ENCODE measurements at regions not wholly inside any gene's neighbourhood (a gene's known extent, or its start where the extent isn't known, plus 50 kb on each side); places are given as distances from the start of the nearest gene placed in this dataset.

DNA sequence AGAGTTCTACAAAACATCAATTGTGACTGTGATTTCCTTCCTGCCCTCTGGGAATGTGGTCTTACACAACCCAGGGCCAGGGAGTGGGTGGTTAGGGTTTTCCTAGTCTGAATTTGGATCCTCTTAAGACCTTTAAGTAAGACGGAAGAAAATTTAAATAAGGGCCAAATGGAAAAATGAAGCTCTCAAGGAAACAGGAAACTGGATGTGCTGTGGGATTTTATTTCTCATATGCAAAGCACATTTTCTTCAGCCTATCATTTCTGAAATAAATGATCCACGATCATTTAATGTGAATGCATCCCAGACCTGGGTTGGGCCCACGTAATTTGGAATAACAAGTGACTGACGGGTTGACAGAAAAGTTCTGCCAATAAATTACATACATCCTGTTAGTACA, 243.6 kb downstream of the CLIC5 start:
- TF ChIP-seq, protein P1, sequence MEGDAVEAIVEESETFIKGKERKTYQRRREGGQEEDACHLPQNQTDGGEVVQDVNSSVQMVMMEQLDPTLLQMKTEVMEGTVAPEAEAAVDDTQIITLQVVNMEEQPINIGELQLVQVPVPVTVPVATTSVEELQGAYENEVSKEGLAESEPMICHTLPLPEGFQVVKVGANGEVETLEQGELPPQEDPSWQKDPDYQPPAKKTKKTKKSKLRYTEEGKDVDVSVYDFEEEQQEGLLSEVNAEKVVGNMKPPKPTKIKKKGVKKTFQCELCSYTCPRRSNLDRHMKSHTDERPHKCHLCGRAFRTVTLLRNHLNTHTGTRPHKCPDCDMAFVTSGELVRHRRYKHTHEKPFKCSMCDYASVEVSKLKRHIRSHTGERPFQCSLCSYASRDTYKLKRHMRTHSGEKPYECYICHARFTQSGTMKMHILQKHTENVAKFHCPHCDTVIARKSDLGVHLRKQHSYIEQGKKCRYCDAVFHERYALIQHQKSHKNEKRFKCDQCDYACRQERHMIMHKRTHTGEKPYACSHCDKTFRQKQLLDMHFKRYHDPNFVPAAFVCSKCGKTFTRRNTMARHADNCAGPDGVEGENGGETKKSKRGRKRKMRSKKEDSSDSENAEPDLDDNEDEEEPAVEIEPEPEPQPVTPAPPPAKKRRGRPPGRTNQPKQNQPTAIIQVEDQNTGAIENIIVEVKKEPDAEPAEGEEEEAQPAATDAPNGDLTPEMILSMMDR (IDR thresholded peaks at IDR 0.05) = no peak
- TF ChIP-seq POLR2A (IDR thresholded peaks at IDR 0.05) = no peak
- no peak for TF ChIP-seq EP300 (IDR thresholded peaks at IDR 0.05)

Measured in ovary (tissue), 3 donors.